ENCODE measurements at regions not wholly inside any gene's neighbourhood (a gene's known extent, or its start where the extent isn't known, plus 50 kb on each side); places are given as distances from the start of the nearest gene placed in this dataset.

DNA sequence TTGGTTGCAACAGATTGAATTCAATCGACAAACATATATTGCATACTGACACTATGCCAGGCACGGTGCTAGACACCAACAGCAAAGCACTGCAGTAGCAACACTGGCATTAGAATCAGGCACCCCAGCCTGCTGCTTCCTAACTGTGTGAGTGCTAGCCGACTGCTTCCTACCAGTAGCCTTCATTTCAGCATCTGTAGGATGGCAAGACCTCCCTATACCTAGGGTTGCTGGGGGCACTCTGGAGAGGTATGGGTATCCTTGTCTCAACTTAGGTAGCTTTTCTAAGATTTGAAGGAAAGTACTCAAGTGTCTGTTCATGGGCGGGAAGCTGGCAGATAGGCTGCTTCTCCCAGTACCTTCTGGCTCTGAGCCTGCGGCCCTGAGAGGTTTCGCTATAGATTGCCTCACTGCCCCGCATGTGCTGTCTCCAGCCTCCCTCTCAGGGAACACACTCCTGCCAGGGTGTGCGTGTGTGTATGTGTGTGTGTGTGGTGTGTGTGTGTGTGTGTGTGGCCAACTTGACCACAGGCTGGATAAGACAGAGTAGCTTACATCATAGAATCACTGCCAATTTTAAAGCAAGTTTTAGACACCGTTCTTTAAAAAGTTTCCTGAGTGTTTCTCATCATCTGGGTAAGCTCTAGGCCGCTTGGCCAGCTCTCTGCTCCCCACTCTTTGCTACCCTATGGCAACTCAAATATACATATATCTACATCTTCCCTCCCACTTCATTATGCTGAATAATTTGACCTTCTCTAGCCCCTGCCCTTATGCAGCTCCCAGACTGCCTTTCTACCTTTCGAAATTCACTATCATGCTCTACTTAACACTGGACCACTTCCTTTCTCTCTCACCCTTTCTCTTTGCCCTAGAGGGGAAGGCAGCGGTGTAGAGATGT, 97.0 kb upstream of the PJA1 start:
- no peaks in the 10 kb centered on the region for H4K20me1 ChIP-seq (ENCODE audit: control insufficient read depth, insufficient read depth, low read depth, low read length)
- H3K4me3 ChIP-seq (ENCODE audit: low read length) = no peak overlapping the region
- H3K9me3 ChIP-seq (ENCODE audit: control insufficient read depth, insufficient read depth, low read length) = no peaks in the 10 kb centered on the region
- TF ChIP-seq, protein P1, sequence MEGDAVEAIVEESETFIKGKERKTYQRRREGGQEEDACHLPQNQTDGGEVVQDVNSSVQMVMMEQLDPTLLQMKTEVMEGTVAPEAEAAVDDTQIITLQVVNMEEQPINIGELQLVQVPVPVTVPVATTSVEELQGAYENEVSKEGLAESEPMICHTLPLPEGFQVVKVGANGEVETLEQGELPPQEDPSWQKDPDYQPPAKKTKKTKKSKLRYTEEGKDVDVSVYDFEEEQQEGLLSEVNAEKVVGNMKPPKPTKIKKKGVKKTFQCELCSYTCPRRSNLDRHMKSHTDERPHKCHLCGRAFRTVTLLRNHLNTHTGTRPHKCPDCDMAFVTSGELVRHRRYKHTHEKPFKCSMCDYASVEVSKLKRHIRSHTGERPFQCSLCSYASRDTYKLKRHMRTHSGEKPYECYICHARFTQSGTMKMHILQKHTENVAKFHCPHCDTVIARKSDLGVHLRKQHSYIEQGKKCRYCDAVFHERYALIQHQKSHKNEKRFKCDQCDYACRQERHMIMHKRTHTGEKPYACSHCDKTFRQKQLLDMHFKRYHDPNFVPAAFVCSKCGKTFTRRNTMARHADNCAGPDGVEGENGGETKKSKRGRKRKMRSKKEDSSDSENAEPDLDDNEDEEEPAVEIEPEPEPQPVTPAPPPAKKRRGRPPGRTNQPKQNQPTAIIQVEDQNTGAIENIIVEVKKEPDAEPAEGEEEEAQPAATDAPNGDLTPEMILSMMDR (IDR thresholded peaks at IDR 0.05; ENCODE audit: low read depth, low read length, poor library complexity, severe bottlenecking) = no peak
- no peak for TF ChIP-seq EZH2phosphoT487 (IDR thresholded peaks at IDR 0.05; ENCODE audit: borderline replicate concordance, low read length)
- no peaks in the 10 kb centered on the region for H3K27me3 ChIP-seq (ENCODE audit: control insufficient read depth, low read length)
- H3K4me1 ChIP-seq (ENCODE audit: control insufficient read depth, low read length) = no peaks in the 10 kb centered on the region
- no peaks in the 10 kb centered on the region for H3K79me2 ChIP-seq (ENCODE audit: control insufficient read depth, low read length)
- no peaks in the 10 kb centered on the region for H3K36me3 ChIP-seq (ENCODE audit: control insufficient read depth, low read length)
- no peaks in the 10 kb centered on the region for H3K9me2 ChIP-seq (replicated peaks; ENCODE audit: control insufficient read depth, low read length)
- H3F3A ChIP-seq (ENCODE audit: control insufficient read depth, insufficient read depth) = no peaks in the 10 kb centered on the region
- H3K27ac ChIP-seq (ENCODE audit: low read depth, low read length) = no peak overlapping the region
- no peak overlapping the region for H3K4me2 ChIP-seq (ENCODE audit: low read length)

DNA sequence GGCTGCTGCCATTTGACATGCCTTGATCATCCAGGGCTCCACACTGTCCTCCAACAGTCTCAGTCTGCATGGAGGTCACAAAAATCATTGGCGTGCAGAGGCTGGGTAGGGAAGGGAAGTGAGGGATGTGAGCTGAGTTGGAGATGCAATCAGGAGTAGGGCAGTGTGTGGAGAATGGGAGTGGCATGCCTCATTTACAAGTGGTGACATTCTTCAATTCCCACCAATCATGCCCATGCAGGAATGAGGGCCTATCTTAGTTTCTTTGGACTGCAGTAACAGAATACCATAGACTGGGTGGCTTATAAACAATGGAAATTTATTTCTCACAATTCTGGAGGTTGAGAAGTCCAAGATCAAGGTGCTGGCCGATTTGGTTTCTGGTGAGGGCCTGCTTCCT, 94.9 kb upstream of the PJA1 start:
- Histone ChIP-seq H3F3A (ENCODE audit: control insufficient read depth, insufficient read depth) (no peaks in the 10 kb centered on the region), H4K20me1 (ENCODE audit: control insufficient read depth, insufficient read depth, low read depth, low read length) (no peaks in the 10 kb centered on the region), H3K27ac (ENCODE audit: low read depth, low read length) (no peak overlapping the region), H3K4me2 (ENCODE audit: low read length) (no peak overlapping the region), H3K9me3 (ENCODE audit: control insufficient read depth, insufficient read depth, low read length) (no peaks in the 10 kb centered on the region), H3K9me2 (replicated peaks; ENCODE audit: control insufficient read depth, low read length) (no peaks in the 10 kb centered on the region), H3K4me3 (ENCODE audit: low read length) (no peak overlapping the region), H3K79me2 (ENCODE audit: control insufficient read depth, low read length) (no peaks in the 10 kb centered on the region), H3K36me3 (ENCODE audit: control insufficient read depth, low read length) (no peaks in the 10 kb centered on the region), H3K27me3 (ENCODE audit: control insufficient read depth, low read length) (no peaks in the 10 kb centered on the region), H3K4me1 (ENCODE audit: control insufficient read depth, low read length) (no peaks in the 10 kb centered on the region)
- no peak for TF ChIP-seq EZH2phosphoT487 (IDR thresholded peaks at IDR 0.05; ENCODE audit: borderline replicate concordance, low read length)
- TF ChIP-seq, protein P1 (IDR thresholded peaks at IDR 0.05; ENCODE audit: low read depth, low read length, poor library complexity, severe bottlenecking) = no peak

DNA sequence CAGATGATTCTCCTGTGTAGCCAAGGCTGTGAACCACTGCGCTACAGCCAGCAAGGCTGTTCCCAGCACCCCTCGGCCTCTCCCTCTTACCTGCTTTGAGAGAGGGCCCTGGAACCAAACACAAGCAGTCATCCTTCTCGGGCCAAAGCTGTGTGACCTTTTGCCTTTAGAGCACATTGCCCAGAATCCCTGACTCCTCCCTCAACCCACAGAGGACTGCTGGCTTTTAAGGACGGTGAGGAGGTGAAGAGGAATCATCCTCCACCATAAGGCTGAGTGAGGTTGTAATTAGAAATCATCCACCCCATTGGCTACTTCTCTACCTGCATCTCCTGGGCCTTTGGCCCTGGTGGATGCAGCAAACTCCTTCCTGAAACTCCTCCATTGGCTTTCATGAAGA, 93.6 kb upstream of the PJA1 start:
- H3K79me2 ChIP-seq (ENCODE audit: control insufficient read depth, low read length) = no peaks in the 10 kb centered on the region
- no peaks in the 10 kb centered on the region for H3K36me3 ChIP-seq (ENCODE audit: control insufficient read depth, low read length)
- H3K27me3 ChIP-seq (ENCODE audit: control insufficient read depth, low read length) = no peaks in the 10 kb centered on the region
- no peaks in the 10 kb centered on the region for H3F3A ChIP-seq (ENCODE audit: control insufficient read depth, insufficient read depth)
- H3K9me2 ChIP-seq (replicated peaks; ENCODE audit: control insufficient read depth, low read length) = no peaks in the 10 kb centered on the region
- TF ChIP-seq, protein P1 (IDR thresholded peaks at IDR 0.05; ENCODE audit: low read depth, low read length, poor library complexity, severe bottlenecking) = no peak
- TF ChIP-seq EZH2phosphoT487 (IDR thresholded peaks at IDR 0.05; ENCODE audit: borderline replicate concordance, low read length) = no peak
- H3K27ac ChIP-seq (ENCODE audit: low read depth, low read length) = no peak overlapping the region
- H3K4me2 ChIP-seq (ENCODE audit: low read length) = no peak overlapping the region
- H4K20me1 ChIP-seq (ENCODE audit: control insufficient read depth, insufficient read depth, low read depth, low read length) = no peaks in the 10 kb centered on the region
- H3K9me3 ChIP-seq (ENCODE audit: control insufficient read depth, insufficient read depth, low read length) = no peaks in the 10 kb centered on the region
- H3K4me1 ChIP-seq (ENCODE audit: control insufficient read depth, low read length) = no peaks in the 10 kb centered on the region
- no peak overlapping the region for H3K4me3 ChIP-seq (ENCODE audit: low read length)

Measured in DOHH2 (cell line).